GM12872 (cell line): ENCODE measurements at regions not wholly inside any gene's neighbourhood (a gene's known extent, or its start where the extent isn't known, plus 50 kb on each side); places are given as distances from the start of the nearest gene placed in this dataset.

Experiments used
- TF ChIP-seq, protein P1 (sequence below): IDR thresholded peaks from 3 replicates; pipeline ENCODE4 v1.5.1; 2011; ENCODE audit warnings: low read depth, mild to moderate bottlenecking, low read length, moderate library complexity; ENCODE audit not compliant: insufficient read depth

DNA sequence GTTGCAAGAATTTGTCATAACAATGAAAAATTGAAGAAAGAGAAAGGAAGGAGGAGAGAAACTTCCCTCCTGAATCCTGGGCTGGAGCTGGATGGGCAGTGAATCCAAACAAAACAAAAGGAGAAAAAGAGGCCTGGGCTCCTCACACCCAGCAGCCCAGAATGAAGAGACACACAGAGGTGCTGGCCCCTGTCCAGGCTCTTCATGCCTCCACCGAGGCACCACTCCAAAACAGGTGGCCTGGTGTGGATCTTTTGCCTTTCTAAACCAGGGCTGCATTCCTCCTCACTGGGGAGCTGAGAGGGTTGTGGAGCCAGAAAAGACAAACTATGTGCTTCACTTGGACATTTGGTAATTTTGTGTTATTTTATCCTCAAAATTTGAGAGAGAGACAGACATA lies 76.0 kb downstream of the FAM124B start:
- TF ChIP-seq, protein P1, sequence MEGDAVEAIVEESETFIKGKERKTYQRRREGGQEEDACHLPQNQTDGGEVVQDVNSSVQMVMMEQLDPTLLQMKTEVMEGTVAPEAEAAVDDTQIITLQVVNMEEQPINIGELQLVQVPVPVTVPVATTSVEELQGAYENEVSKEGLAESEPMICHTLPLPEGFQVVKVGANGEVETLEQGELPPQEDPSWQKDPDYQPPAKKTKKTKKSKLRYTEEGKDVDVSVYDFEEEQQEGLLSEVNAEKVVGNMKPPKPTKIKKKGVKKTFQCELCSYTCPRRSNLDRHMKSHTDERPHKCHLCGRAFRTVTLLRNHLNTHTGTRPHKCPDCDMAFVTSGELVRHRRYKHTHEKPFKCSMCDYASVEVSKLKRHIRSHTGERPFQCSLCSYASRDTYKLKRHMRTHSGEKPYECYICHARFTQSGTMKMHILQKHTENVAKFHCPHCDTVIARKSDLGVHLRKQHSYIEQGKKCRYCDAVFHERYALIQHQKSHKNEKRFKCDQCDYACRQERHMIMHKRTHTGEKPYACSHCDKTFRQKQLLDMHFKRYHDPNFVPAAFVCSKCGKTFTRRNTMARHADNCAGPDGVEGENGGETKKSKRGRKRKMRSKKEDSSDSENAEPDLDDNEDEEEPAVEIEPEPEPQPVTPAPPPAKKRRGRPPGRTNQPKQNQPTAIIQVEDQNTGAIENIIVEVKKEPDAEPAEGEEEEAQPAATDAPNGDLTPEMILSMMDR: no peak

DNA sequence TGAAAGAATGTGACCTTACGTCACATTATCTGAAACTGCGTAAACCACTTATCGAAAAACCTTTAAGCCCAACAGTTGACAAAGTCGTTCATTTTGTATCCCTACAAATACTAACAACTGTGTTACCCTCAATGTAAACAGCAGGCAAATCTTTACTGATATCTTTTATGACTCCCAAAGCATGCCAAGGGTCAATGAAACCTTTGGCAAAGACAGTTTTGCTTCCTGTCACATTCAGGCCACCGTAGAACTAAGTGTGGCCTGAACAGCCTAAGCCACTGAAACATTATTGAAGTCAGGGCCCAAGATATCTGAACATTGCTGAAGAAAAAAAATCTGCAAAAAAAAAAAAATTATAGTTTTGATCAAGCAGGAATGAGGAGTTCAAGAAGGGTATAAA lies 77.3 kb downstream of the FAM124B start:
- TF ChIP-seq, protein P1: no peak

DNA sequence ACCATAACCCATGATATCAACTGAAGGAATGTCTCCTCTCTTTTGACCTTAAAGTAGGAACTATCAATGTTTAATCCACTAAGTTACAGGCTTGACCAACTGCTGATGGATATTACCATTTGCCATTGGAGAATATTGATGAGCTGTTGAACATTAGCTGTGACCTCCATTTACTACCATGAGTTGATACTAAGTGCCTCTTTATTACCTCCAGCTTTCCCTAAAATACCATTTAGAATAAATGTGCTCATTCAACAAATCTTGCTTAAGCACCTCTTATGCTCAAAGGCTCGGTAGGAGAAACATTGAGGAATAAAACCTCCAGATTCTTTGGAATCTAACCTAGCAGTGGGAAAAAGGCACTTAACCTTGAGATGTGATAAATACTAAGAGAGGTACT lies 81.2 kb downstream of the FAM124B start:
- TF ChIP-seq, protein P1: no peak

DNA sequence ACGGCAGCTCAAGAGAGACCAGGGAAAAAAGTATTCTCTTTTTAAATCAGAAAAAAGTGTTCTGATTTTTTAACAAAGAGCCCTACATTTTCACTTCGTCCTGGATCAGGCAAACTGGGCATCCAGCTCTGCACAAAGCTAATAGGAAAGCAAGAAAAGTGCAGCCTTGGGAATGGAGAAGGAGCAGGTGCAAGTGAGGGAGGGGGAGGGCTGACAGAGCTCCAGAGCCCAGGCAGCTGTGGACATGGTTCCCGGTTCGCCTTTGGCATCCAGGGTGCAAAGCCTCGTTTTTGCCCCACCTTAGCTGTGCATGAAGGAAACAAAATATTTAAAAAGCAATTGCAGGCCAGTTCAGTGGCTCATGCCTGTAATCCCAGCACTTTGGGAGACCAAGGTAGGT lies 82.2 kb downstream of the FAM124B start:
- TF ChIP-seq, protein P1: no peak

DNA sequence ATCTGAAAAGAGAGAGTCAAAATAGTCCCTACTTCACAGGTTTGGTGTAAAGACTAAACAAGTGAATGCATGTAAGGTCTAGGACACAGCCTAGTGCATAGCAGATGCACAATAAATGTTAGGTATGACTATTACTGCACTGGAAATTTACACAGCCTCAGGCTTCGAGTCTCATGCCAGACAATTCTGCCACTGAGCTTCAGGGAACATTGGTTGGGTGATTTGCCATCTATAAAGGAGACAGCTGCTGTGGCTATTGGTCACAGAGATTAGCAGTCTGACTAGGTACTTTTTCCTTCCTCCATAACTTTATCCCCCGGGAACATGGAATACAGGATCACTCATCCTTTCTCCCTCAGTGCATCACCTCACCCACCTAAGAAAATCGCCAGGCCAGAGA lies 89.2 kb downstream of the FAM124B start:
- TF ChIP-seq, protein P1: no peak

DNA sequence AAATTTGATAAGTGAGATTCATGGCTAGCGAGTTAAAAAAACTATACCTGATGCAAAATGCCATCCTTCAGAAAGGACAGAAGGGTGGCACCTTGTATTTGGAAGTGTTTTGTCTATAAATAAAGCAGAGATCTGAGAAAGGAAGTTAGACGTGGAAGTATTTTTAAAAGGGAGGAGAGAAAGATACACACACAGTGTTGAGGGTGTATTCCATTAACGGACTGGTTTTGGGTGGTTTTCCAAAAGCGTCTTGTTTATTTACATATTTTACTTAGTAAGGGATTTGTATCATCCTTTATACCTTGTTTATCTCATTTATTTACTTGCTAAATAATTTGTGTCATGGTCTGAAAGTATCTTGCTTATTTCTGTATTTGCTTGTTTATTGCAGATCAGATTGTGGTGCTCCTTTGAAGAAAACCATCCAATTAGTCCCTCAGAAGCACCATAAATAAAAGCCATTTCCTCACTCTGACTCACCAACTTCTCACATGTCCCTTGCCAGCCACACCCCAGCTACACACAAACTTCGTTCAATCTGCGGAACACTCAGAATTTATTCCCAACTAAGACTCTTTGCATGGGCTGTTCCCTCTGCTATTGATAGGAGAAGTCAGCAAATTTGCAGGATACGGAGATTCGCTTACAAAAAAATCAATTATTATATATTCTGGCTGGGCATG lies 90.8 kb downstream of the FAM124B start:
- TF ChIP-seq, protein P1: no peak

DNA sequence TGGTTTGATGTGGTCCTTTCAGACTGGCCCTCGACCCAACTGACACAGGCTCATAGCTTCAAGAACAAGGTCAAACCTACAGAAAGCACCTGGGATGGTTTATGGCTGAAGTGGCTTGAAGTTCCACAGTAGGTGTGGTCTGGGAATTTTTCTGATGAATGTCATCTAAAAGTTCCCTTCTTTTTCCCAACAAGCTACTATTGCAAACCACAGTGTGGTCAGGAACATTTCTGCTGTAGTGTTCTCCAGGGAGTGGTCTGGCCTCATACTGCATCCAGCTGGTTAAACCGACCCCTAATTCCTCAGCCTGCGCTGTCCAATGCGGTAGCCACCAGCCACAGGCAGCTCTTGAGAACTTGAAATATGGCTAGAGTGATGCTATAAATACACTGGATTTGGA lies 92.7 kb downstream of the FAM124B start:
- TF ChIP-seq, protein P1: no peak
